GM12891 (cell line): ENCODE measurements at regions not wholly inside any gene's neighbourhood (a gene's known extent, or its start where the extent isn't known, plus 50 kb on each side); places are given as distances from the start of the nearest gene placed in this dataset.

Experiments used
- PAX5 ChIP-seq: IDR thresholded peaks from 2 replicates; pipeline ENCODE4 v1.6.1; 2011; ENCODE audit warnings: low read length, moderate library complexity, mild to moderate bottlenecking; ENCODE audit not compliant: insufficient read depth, severe bottlenecking
- POLR2A ChIP-seq: IDR thresholded peaks from 2 replicates; pipeline ENCODE4 v1.6.1; 2011; ENCODE audit warnings: low read depth, low read length, control low read depth
- POLR2AphosphoS5 ChIP-seq: IDR thresholded peaks from 2 replicates; pipeline ENCODE4 v1.6.1; 2011; ENCODE audit warnings: low read depth, low read length, control low read depth
- POU2F2 ChIP-seq: IDR thresholded peaks from 2 replicates; pipeline ENCODE4 v1.6.1; 2011; ENCODE audit warnings: low read depth, mild to moderate bottlenecking, control low read depth, low read length, moderate library complexity
- SPI1 ChIP-seq: IDR thresholded peaks from 2 replicates; pipeline ENCODE4 v1.6.1; 2011; ENCODE audit warnings: low read depth, low read length, control low read depth
- TAF1 ChIP-seq: IDR thresholded peaks from 2 replicates; pipeline ENCODE4 v1.6.1; 2011; ENCODE audit warnings: low read depth, low read length, control low read depth

DNA sequence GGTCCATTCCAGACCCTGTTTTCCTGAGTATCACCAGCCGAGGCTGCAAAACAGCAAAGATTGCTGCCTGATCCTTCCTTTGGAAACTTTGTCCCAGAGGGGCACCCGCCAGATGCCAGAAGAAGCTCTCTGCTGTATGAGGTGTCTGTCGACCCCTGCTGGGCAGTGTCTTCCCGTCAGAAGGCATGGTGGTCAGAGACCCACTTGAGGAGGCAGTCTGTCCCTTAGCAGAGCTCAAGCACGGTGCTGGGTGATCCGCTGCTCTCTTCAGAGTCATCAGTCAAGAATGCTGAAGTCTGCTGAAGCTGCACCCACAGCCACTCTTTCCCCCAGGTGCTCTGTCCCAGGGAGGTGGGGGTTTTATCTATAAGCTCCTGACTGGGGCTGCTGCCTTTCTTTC is 1121.2 kb downstream of the NSUN3 start:
- TF ChIP-seq POLR2AphosphoS5 (no peak), POLR2A (no peak), SPI1 (no peak), TAF1 (no peak), PAX5 (no peak), POU2F2 (no peak)
